ENCODE measurements at regions not wholly inside any gene's neighbourhood (a gene's known extent, or its start where the extent isn't known, plus 50 kb on each side); places are given as distances from the start of the nearest gene placed in this dataset.
A peak's percentile ranks its signal among the peaks of the same experiment; 100 is the strongest.
"Not testable (repeated sequence)": the region's sequence is repeated elsewhere in the genome, so short reads cannot be mapped to it uniquely, and the experiment has no call there.

DNA sequence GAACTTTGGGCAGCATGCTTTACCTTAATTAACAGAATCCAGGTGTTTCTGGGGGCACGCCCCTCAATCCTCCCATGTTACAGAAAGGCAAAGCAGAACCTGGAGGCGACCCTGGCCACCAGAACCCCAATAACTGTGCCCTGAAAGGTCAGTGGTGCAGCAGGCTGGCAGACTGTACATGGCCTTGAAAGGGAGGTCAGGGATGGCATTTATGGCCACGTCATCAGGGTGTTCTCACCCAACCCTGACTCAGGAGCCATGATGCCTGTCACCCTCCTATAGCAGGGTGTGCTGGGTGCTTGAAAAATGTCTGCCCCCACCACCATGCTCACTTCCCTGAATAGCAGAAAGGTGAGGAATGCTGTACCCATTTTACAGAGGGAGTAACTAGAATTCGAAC lies 177.7 kb downstream of the TMEM132E start:
- no peak for DNase-seq (ENCODE audit: extremely low read depth in 1 of 11, low read depth in 9 of 11, low spot score in 4 of 11)

- DNase-seq (ENCODE audit: extremely low read depth in 1 of 11, low read depth in 9 of 11, low spot score in 4 of 11) = peak in 4 of 11 donors; percentile 55 to 61 (median 57)
These were observed 177.2 kb downstream of the TMEM132E start for GRCh38 chr17:34756637-34757021.

GRCh38 chr17:34755981-34756636 lies 176.7 kb downstream of the TMEM132E start:
- peak in 2 of 11 donors; percentile 24 to 25 for DNase-seq (ENCODE audit: extremely low read depth in 1 of 11, low read depth in 9 of 11, low spot score in 4 of 11)

GRCh38 chr17:34755371-34755770 lies 176.0 kb downstream of the TMEM132E start:
- DNase-seq (ENCODE audit: extremely low read depth in 1 of 11, low read depth in 9 of 11, low spot score in 4 of 11) = no peak

DNA sequence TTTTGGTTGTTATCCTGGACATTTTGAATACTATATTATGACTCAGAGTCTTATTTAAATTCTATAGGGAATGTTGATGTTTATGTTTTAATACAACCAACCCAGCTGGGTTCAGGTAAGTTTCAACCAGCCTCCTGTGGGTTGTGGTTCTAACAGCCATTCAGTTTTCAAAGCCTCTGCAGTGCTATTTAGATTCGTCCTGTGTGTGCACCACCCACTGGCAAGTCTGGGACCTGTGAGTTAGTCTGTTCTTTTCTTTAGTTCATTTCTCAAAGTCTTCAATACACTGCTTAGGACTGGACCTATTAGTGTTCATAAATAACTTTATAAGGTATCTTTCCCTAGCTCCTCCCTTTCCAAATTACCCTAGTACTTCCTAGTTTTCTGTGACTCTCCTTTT lies 170.6 kb downstream of the TMEM132E start:
- no peak for DNase-seq (ENCODE audit: extremely low read depth in 1 of 11, low read depth in 9 of 11, low spot score in 4 of 11)

DNA sequence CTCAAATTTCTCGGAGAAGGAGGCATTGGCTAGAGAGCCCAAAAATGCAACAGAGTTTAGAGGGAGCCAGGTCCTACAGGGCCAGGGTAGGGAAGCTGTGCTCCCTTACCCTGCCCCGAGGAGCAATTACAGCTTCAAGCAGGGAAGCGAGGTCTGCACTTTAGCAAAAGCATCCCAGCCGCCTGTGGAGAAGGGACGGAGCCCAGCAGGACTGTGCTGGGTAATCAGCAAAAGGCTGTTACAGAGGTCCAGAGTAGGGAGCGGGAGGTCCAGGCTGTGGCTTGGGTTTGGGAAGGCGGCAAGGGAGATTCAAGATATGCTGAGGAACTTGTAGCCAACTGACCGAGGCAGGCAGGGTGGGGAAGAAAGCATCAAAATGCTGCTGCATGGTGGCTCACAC lies 162.6 kb downstream of the TMEM132E start:
- DNase-seq (ENCODE audit: extremely low read depth in 1 of 11, low read depth in 9 of 11, low spot score in 4 of 11) = no peak

GRCh38 chr17:34740565-34741520 lies 161.5 kb downstream of the TMEM132E start:
- DNase-seq (ENCODE audit: extremely low read depth in 1 of 11, low read depth in 9 of 11, low spot score in 4 of 11) = peak in 2 of 11 donors; percentile 15 to 29

- no peak for DNase-seq (ENCODE audit: extremely low read depth in 1 of 11, low read depth in 9 of 11, low spot score in 4 of 11)
These were observed 160.0 kb downstream of the TMEM132E start for GRCh38 chr17:34739386-34739785.

DNA sequence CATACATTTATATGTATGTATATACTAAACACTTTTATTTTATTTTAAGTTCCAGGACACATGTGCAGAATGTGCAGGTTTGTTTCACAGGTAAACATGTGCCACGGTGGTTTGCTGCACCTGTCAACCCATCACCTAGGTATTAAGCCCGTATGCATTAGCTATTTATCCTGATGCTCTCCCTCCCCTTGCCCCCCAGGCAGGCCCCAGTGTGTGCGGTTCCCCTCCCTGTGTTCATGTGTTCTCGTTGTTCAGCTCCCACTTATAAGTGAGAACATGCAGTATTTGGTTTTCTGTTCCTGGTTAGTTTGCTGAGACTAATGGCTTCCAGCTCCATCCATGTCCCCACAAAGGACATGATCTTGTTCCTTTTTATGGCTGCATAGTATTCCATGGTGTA lies 158.3 kb downstream of the TMEM132E start:
- not testable (repeated sequence) for DNase-seq (ENCODE audit: extremely low read depth in 1 of 11, low read depth in 9 of 11, low spot score in 4 of 11)

GRCh38 chr17:34736611-34737010 lies 157.2 kb downstream of the TMEM132E start:
- DNase-seq (ENCODE audit: extremely low read depth in 1 of 11, low read depth in 9 of 11, low spot score in 4 of 11) = no peak

- DNase-seq (ENCODE audit: extremely low read depth in 1 of 11, low read depth in 9 of 11, low spot score in 4 of 11) = no peak
These were observed 154.0 kb downstream of the TMEM132E start for GRCh38 chr17:34733333-34733732.

DNA sequence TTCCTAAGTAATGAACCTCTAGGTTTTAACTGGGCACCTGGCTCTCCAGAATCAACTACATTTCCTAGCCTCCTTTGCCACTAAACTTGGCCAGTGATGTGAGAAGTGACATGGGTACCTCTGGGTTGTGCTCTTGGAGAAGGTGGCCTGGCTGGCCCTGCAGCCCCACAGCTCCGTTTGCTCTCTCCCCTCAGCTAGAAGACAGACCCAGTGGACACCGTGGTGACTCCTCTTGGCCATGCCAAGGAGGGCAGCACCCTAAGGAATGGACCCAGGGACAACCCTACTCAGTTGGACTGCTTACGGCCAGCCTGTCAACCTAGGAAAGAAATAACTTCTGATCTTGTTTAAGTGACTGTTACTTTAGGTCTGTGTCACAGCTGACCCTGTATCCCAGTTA lies 151.4 kb downstream of the TMEM132E start:
- no peak for DNase-seq (ENCODE audit: extremely low read depth in 1 of 11, low read depth in 9 of 11, low spot score in 4 of 11)

DNA sequence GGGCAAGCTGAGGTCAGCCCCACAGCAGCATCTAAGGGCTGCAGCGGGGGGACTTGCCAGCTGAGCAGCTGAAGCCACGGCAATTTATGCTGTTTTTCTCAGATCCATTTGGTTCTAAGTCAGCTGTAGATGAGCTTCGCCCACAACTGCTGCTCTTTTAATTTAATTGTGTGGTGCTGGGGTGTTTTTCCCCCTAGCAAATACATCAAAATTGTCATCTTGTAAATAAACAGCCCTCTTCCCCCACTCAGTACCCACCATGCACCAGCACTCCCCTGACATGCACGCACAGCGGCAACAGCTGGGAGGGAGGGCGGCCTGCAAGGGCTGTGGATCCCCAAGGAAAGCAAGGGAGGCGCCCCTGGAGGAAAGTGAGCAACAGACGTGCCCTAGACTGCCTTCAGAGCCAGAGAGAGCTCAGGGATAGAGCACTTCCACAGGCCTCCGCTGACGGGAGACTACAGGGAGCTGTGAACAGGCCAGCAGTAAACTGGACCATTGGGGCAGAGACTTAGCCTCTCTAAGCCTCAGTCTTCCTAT lies 149.5 kb downstream of the TMEM132E start:
- DNase-seq (ENCODE audit: extremely low read depth in 1 of 11, low read depth in 9 of 11, low spot score in 4 of 11) = no peak

DNA sequence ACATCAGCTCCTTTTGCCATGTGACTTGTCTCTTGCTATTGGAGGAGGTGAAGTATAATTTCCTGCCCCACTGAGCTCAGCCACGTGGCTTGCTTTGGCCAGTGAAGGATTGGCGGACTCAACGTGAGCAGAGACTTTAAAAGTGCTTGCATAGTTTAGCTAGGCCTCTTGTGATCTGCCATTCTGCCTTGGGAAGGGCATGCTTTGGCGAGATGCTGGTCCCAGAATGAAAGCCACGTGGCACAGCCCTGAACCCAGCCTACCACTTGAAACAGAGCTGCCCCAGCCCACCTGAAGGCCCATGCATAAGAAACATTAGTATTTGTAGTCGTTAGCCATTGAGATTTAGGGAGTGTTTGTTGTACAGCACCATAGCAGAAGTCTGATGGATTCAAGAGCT lies 148.2 kb downstream of the TMEM132E start:
- DNase-seq (ENCODE audit: extremely low read depth in 1 of 11, low read depth in 9 of 11, low spot score in 4 of 11) = no peak

DNA sequence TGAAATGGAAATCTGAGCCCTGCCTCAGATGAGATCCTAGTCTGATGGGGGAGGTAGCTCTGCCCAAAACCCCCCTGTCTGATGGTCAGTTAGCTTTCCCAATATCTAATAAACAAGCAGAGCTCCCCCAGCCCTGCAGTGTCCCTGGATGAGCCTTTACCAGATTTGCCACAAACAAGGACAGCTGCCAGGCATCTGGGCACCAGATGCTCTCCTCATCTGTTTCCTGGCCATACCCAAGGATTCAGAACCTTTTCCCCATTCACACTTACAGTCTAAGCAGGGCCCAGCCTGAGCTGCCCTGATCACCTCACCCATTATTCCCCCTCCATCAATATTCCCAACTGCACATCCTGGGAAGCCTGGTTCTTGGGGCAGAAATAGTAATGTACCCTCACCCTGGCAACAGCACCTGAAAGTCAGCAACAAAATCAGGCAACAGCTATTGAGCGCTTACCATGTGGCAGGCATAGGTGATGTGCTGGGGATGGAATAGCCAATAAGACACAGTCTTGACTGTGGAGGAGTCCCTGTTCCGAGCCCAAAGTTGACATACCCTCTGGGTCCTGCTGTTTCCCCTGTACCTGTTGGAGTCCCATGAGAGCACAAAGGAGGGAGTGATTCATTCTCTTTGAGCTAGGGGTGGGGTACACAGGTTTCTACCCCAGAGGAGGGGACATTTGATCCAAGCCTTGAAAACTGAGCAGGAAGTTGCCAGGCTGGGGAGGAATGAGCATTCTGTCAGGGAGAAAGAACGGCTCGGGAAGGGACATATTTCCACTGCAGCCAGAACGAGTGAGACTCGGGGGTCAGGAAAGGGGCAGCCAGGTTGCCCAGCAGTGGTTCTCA lies 147.4 kb downstream of the TMEM132E start:
- no peak for DNase-seq (ENCODE audit: extremely low read depth in 1 of 11, low read depth in 9 of 11, low spot score in 4 of 11)

DNA sequence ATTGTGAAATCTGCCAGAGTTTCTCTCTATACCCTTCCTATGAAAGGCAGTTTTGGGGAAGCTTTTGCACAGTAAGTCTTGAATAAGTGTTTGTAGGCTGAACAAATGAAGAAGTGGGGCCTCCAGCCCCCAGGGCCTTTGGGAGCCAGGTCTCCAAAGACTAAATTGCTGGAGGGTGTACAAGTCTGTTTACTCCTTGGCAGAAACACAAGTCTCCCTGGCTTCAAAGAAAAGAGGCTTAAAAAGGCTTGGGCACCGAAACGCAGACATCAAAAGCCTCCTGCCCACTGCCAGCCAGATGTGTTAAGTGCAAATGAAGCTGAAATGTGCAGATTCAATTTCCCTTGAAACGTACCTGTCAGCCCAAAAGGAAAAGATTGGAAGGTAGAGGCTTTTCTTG lies 146.3 kb downstream of the TMEM132E start:
- no peak for DNase-seq (ENCODE audit: extremely low read depth in 1 of 11, low read depth in 9 of 11, low spot score in 4 of 11)

DNA sequence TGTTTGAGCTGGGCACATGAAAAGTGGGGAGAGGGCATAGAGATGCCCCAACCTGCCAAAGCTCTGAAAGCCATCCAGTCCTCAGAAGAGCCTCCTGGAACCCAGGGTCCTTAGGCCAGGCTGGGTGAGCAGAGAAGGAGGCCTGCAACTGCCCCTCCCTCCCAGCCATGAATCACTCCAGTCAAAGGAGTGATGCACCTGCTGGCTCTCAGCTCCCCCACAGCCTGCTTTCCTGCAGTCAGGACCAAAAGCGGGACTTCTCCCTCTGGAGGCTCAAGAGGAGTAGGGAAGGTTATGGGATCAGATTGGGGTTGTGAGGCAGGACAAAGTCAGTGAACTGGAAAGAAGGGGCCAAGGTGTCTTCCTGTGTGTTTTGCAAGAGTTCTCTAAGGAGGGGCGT lies 145.6 kb downstream of the TMEM132E start:
- no peak for DNase-seq (ENCODE audit: extremely low read depth in 1 of 11, low read depth in 9 of 11, low spot score in 4 of 11)

DNA sequence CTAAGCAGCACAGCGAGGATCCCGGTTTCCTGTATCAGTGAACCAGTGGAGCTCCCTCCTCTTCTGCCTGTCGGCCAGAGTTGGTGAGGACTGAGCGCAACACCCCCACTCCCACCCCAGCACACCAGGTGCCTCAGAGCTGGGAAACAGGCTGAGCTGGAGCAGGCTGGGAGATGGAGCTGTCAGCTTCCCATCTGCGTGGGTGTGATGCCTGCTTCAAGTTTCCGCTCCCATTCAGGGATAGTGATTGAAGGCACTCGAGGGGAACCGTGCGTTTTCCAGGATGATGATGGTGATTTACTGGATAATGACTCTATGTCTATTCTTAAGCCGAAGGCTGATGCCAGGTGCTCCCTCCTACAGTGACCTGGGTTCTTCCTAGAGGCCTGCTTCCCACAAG lies 144.5 kb downstream of the TMEM132E start:
- peak in 9 of 11 donors; percentile 15 to 66 (median 49) for DNase-seq (ENCODE audit: extremely low read depth in 1 of 11, low read depth in 9 of 11, low spot score in 4 of 11)

- DNase-seq (ENCODE audit: extremely low read depth in 1 of 11, low read depth in 9 of 11, low spot score in 4 of 11) = no peak
These were observed 141.9 kb downstream of the TMEM132E start for GRCh38 chr17:34721326-34721725.

Data from renal cortex interstitium (tissue), 11 donors.